ENCODE measurements at regions not wholly inside any gene's neighbourhood (a gene's known extent, or its start where the extent isn't known, plus 50 kb on each side); places are given as distances from the start of the nearest gene placed in this dataset.

DNA sequence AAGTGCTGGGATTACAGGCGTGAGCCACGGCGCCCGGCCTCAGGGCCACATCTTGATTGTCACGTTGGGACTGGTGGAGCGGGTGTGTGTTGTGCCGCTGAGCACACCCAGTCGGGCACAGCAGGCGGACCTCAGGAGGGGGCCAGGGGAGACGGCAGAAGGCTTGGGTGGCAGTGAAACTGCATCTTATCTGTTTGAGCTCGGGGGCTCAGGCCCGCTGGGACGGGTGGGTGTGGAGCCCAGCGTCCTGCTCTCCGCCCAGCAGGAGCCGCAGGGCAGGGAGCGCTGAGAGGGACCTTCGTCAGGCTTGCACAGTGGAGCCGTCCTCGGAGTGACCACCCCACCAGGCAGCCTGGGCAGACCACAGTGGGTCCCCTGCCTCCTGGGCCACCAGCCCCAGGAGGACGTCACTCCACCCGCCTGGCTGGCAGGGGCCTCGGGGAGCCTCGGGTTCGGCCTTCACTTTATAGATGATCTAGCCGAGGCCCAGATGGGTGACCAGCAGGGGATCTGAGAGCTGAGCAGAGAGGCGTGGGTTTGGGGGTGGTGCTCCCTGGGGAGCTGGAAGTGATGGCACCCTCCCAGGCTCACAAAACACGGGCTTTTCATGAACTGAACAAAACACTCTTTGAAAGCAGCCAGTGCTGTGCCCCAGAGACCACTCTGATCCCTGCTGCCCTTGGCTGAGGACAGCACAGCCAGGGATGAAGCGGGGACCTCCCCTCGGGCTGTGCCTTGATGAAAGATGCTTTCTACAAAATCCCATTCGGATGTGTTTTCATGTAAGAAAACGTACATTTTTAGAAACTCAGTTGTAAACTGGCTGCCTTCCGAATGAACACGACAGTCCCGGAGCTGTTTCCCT, 181.1 kb downstream of the SEC14L1 start:
- H3K27ac ChIP-seq (ENCODE audit: low read depth, low read length), result no peak overlapping the region

DNA sequence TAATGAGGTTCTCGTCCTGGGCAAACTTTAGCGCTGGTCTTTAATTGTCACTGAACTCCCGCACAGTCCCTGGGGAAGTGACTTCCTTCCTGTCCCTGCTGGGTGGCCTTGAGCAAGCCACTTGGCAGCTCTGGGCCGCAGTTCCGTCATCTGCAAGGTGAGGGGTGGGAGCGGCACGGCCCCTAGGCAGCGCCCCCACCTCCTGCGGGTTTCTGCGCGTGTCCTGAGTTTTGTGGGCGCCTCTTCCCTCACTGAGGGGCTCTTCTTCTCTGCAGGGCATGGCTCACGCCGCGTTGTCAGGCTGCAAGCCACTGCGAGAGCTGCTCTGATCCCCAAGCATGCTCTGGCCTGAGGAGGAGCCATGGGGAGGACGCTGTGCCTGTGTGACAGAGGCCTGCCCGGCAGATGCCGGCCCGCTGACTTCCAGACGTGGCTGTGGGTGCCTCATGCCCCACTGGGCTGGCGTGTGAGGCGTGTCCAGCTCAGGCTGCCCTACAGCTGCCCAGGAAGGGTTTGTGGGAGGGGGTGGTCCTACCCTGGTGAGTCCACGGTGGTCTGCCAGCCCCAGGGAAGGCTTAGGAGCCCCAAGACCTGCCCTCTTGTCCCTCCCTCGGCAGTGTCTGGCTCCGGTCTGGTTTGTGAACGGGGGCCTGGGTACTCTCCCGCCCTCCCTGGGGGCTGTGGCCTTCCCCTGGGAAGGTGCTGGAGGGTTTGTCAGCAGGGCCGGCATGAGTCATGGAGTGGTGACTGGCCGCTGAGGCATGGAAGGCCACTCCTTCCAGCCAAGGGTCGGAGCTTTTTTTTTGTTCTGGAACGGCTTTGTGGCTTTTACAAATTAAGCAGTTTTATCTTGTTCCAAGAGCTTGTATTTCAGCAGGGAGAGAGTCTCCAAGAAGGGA, 182.0 kb downstream of the SEC14L1 start:
- TF ChIP-seq, protein P1, sequence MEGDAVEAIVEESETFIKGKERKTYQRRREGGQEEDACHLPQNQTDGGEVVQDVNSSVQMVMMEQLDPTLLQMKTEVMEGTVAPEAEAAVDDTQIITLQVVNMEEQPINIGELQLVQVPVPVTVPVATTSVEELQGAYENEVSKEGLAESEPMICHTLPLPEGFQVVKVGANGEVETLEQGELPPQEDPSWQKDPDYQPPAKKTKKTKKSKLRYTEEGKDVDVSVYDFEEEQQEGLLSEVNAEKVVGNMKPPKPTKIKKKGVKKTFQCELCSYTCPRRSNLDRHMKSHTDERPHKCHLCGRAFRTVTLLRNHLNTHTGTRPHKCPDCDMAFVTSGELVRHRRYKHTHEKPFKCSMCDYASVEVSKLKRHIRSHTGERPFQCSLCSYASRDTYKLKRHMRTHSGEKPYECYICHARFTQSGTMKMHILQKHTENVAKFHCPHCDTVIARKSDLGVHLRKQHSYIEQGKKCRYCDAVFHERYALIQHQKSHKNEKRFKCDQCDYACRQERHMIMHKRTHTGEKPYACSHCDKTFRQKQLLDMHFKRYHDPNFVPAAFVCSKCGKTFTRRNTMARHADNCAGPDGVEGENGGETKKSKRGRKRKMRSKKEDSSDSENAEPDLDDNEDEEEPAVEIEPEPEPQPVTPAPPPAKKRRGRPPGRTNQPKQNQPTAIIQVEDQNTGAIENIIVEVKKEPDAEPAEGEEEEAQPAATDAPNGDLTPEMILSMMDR (IDR thresholded peaks at IDR 0.05; ENCODE audit: insufficient read depth, low read length, poor library complexity, severe bottlenecking), result no peak
- no peak for TF ChIP-seq EZH2phosphoT487 (conservative IDR thresholded peaks at IDR 0.05; ENCODE audit: low read length)
- H4K20me1 ChIP-seq (ENCODE audit: low read depth, low read length), result no peaks in the 10 kb centered on the region
- no peak overlapping the region for H3K9ac ChIP-seq (ENCODE audit: low read length)
- H3K4me3 ChIP-seq (ENCODE audit: insufficient read depth, low read length, poor library complexity, severe bottlenecking), result no peak overlapping the region
- no peak overlapping the region for H3K27ac ChIP-seq (ENCODE audit: low read depth, low read length)
- no peaks in the 10 kb centered on the region for H3K9me3 ChIP-seq (ENCODE audit: insufficient read depth, low read length)
- no peaks in the 10 kb centered on the region for H3F3A ChIP-seq (ENCODE audit: insufficient read depth)
- H3K4me2 ChIP-seq (ENCODE audit: low read depth, low read length, poor library complexity, severe bottlenecking), result no peak overlapping the region
- no peaks in the 10 kb centered on the region for H3K27me3 ChIP-seq (ENCODE audit: low read length)
- no peak overlapping the region for H2AFZ ChIP-seq (ENCODE audit: low read depth, low read length, severe bottlenecking)
- H3K9me2 ChIP-seq (replicated peaks; ENCODE audit: insufficient read depth, low read length), result no peaks in the 10 kb centered on the region
- H3K36me3 ChIP-seq (ENCODE audit: low read length), result no peaks in the 10 kb centered on the region
- H3K79me2 ChIP-seq (ENCODE audit: insufficient read depth, low read length), result no peaks in the 10 kb centered on the region

More for the DNA sequence above, 181.1 kb downstream of the SEC14L1 start:
- Histone ChIP-seq H3K4me2 (ENCODE audit: low read depth, low read length, poor library complexity, severe bottlenecking) (no peak overlapping the region), H3K27me3 (ENCODE audit: low read length) (peaks cover 2% of the 10 kb centered on the region; the same call in 1 of the 2 replicates), H3K4me3 (ENCODE audit: insufficient read depth, low read length, poor library complexity, severe bottlenecking) (no peak overlapping the region), H3K79me2 (ENCODE audit: insufficient read depth, low read length) (no peaks in the 10 kb centered on the region), H2AFZ (ENCODE audit: low read depth, low read length, severe bottlenecking) (no peak overlapping the region), H3F3A (ENCODE audit: insufficient read depth) (no peaks in the 10 kb centered on the region), H3K36me3 (ENCODE audit: low read length) (no peaks in the 10 kb centered on the region), H3K9me2 (replicated peaks; ENCODE audit: insufficient read depth, low read length) (no peaks in the 10 kb centered on the region), H3K9ac (ENCODE audit: low read length) (no peak overlapping the region), H4K20me1 (ENCODE audit: low read depth, low read length) (no peaks in the 10 kb centered on the region), H3K9me3 (ENCODE audit: insufficient read depth, low read length) (no peaks in the 10 kb centered on the region)
- no peak for TF ChIP-seq EZH2phosphoT487 (conservative IDR thresholded peaks at IDR 0.05; ENCODE audit: low read length)
- TF ChIP-seq, protein P1 (IDR thresholded peaks at IDR 0.05; ENCODE audit: insufficient read depth, low read length, poor library complexity, severe bottlenecking), result no peak

DNA sequence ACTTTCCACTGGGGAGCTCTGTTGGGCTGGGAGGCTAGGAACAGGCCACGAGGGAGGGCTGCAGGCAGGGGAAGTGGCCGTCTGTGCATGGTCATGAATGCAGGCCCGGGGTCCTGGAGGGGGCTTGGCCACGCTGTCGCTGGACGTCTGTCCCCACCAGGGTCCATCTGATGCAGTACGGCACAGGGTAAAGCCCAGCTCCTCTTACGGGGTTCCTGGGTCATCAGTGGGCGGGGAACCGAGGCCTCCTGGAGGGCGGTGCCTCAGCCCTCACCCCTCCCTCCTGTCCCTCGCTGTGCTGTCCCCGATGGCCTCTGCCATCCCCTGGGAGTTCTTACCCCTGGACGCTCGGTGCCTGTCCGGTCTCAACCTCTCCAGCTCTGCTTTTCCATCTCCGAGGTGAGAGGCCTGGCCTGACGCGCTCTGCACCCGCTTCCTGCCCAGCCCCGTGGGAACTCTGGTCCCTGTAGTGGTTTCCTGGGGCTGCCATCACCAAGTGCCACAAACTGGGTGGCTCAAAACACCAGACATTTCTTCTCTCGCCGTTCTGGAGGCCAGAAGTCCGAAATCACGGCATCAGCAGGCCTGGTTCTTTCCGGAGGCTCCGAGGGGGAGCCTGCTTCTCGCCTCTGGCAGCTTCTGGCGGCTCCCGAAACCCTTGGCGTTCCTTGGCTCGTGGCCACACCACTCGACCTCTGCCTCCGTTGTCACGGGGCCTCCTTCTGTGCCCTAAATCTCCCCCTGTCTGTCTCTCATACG, 182.8 kb downstream of the SEC14L1 start:
- H3F3A ChIP-seq (ENCODE audit: insufficient read depth), result no peaks in the 10 kb centered on the region
- no peaks in the 10 kb centered on the region for H3K79me2 ChIP-seq (ENCODE audit: insufficient read depth, low read length)
- no peak overlapping the region for H3K9ac ChIP-seq (ENCODE audit: low read length)
- H4K20me1 ChIP-seq (ENCODE audit: low read depth, low read length), result no peaks in the 10 kb centered on the region
- H3K27ac ChIP-seq (ENCODE audit: low read depth, low read length), result no peak overlapping the region
- no peaks in the 10 kb centered on the region for H3K36me3 ChIP-seq (ENCODE audit: low read length)
- H3K4me2 ChIP-seq (ENCODE audit: low read depth, low read length, poor library complexity, severe bottlenecking), result no peak overlapping the region
- H3K9me2 ChIP-seq (replicated peaks; ENCODE audit: insufficient read depth, low read length), result no peaks in the 10 kb centered on the region
- no peak for TF ChIP-seq EZH2phosphoT487 (conservative IDR thresholded peaks at IDR 0.05; ENCODE audit: low read length)
- H3K4me3 ChIP-seq (ENCODE audit: insufficient read depth, low read length, poor library complexity, severe bottlenecking), result no peak overlapping the region
- no peak overlapping the region for H2AFZ ChIP-seq (ENCODE audit: low read depth, low read length, severe bottlenecking)
- no peaks in the 10 kb centered on the region for H3K9me3 ChIP-seq (ENCODE audit: insufficient read depth, low read length)
- no peaks in the 10 kb centered on the region for H3K27me3 ChIP-seq (ENCODE audit: low read length)
